Left colon (tissue), 2 donors: ENCODE measurements at regions not wholly inside any gene's neighbourhood (a gene's known extent, or its start where the extent isn't known, plus 50 kb on each side); places are given as distances from the start of the nearest gene placed in this dataset.

Experiments used
- ATAC-seq: fragments of 200-7000 bp; cut with Tn5 transposase; one replicate; pipeline ENCODE4 v1.9.1; 2020; ENCODE audit warnings: mild to moderate bottlenecking, moderate library complexity
- DNase-seq, 2 donors: peaks; one replicate each; pipeline ENCODE4 v3.0.0-alpha.2; 2020
- intact Hi-C, 2 donors: fragments of 100-400 bp; cut with DNase I in 1 of 2; cut with micrococcal nuclease in 1 of 2; formaldehyde crosslinking; loops; one replicate each; pipeline versions ENCODE4 v1.11.2 to v1.14.0; 2022; cut with DNase I, micrococcal nuclease
- donor health status: DM: no; HTN: no; CAD: no.
- donor health status: DM: yes; HTN: yes; CAD: no.

DNA sequence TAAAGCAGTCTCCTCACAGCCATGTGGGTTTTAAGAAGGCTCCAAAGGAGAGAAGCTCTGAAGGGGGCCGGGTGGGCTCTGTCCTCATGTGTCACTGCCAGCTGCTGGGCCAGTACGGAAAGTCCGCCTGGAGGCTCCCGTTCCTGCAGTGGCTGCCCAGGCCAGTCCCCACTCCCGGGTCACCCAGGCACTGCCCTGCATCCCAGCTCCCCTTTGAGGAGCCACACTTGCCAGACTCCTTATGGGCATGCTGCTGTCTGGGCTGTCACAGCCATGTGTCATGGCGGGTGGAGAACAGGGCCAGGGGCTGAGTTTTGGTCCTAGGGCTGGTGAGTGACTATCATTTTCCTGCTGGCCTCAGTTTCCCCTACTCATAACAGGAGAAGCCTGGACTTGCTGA is 79.4 kb upstream of the ACTRT2 start:
- ATAC-seq (no peak), DNase-seq (no peak)
- intact Hi-C loops: no loop called here

DNA sequence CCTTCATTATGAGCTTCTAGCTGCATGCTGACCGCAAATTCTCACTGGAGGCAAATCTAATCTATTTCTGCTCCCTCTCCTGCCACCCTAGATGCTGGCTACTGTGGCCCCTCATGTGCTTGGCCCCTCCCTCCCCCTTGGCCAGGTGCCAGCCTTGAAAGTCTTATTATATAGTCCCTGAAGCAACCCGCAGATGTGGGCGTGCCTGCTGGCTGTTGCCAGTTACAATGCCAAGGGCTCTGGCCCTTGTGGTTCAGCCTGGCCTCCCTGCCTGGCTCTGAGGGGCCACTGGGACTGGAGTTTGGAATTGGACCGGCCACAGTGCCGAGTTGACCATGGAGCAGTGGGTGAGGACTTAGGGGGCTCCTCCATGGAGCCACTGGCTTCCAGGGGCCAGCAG is 78.9 kb upstream of the ACTRT2 start:
- intact Hi-C loops: no loop called here
- no peak for ATAC-seq
- DNase-seq: no peak

DNA sequence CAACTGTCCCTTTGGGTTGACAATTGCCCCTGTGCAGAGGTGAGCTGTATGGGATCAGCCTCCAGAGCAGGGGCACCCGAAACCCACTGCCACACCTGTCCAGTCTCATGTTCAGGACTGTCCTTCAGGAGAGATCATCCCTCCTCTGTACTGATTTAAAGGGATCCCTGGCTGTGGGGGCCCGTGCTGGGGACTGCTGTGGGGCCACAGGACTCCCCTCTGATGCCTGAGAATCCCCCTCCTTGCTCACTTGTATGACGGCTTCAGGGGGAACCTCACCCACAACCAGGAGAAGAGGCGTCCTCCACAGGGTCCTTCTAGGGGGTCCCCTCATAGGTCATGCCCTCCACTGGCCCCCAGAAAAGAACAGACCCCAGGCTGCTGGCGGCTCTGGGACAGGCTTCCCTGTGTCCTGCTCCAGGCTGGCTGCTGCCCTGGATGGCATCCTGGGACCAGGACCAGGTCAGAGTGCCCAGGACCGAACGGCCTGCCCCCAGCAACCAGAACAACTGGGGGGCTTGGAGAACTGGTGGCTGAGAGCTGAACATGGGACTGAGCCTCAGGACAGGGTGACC is 77.5 kb upstream of the ACTRT2 start:
- no peak for DNase-seq
- ATAC-seq: no peak
- intact Hi-C loops: no loop called here

DNA sequence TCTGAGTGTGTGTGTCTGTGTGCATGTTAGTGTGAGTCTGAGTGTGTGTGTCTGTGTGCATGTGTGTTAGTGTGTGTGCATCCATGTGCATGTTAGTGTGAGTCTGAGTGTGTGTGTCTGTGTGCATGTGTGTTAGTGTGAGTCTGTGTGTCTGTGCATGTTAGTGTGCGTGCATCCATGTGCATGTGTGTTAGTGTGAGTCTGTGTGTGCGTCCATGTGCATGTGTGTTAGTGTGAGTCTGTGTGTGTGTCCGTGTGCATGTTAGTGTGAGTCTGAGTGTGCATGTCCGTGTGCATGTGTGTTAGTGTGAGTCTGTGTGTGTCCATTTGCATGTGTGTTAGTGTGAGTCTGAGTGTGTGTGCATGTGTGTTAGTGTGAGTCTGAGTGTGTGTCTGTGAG is 76.6 kb upstream of the ACTRT2 start:
- ATAC-seq (no peak), DNase-seq (no peak)
- intact Hi-C loops: no loop called here

DNA sequence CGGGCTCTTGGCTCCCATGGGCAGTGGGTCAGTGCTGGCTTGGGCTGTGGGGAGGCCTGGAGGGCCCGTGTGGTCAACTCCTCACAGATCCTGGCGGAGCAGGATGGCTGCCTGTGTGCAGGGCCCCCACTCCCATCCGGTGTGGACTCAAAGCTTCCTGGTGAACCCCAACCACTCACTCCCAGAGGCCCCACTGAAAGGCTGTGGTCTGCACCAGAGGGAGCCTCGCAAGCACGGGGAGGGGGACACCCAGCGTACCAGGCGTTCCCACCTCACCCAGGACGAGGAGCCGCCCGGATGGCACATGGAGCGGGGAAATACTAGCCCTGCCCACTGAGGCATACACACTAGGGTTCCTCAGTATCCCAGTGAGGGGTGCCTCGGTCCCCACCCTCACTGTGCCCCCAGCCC is 75.4 kb upstream of the ACTRT2 start:
- intact Hi-C loops: no loop called here

DNA sequence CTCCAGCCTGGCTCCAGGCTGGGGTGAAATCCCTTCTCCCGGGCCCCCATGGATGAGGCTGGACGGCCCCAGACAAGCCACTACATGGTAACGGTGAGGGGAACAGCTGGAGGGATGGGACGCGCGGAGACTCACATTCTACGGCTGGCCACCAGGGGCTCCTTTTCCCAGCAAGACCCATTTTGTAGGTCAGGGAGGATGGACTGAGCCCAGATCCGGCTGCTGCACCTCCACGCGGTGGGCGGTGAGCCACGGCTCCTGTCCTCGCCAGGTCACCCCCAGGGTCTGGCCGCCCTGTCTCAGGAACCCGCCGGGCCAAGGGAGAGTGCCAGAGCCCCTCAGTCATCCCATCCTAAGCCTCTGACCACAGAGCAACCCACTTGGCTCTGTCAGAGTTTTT is 75.0 kb upstream of the ACTRT2 start:
- DNase-seq (no peak), ATAC-seq (no peak)
- intact Hi-C loops: no loop called here

More for the DNA sequence above, 75.4 kb upstream of the ACTRT2 start:
- DNase-seq (no peak), ATAC-seq (no peak)

DNA sequence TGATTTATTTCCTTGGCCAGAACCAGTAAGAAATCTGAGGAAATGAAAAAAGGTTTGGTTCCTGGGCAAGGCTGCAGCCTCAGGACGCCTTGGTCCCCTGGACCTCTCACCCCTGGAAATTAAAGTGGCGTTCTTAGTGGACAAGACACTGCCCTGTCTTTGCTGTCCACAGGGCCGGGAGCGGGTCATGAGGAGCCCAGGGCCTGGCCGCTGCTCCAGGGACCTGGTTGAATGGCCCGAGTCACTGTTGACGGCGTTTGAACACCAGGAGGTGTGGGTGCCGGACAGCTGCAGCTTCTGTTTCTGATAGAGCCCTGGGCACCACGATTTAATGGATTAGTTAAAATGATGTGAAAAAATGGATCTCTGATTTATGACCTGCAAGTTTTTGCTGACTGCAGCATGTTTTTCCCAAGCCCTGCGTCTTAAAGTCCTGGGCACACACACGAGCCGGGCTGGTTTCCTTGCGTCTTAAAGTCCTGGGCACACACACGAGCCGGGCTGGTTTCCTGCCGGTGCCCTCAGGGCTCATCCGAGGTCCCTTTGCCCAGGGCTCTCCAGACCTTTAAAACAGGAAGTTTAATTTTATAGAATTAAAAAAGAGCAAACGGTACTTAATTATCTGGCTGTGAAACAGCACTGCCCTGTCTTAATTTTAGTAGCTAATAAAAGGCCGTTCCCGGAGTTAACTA is 74.1 kb upstream of the ACTRT2 start:
- intact Hi-C loops: no loop called here
- ATAC-seq (no peak), DNase-seq (no peak)

DNA sequence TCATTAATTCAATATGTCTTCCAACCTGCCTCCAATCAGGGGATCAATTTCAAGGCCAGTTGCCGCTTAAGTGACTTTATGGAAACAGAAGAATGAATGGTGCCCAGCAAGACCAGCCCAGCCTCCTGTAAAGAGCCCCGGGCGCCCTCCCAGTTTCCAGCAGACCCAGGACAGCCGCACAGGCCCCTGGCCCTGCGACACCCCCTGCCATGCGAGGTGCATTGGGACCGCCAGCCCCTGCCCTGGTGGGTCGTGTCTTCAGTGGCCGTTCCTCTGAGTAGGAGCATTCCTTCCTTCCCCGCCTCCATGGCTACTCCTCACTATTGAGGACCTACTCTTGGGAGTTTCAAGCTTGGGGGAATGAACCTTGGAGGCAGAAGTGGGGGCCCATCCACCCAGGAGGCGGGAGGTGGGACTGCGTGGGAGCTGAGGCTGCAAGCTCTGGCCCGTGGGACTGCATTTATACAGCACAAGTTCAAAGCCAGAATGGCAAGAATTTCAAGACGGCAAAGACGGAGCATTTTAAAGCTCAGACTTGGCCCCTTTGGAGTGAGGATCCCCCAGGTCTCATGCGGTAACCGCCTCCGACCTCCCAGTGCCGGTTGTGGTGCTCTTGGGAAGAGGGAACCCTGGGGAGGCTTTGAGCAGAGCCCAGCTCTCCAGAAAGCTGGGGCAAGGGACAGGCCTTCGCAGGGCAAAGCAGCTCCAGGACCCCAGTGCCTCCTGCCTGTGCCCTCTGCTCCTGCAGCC is 73.1 kb upstream of the ACTRT2 start:
- DNase-seq (no peak), ATAC-seq (no peak)
- intact Hi-C loops: no loop called here

DNA sequence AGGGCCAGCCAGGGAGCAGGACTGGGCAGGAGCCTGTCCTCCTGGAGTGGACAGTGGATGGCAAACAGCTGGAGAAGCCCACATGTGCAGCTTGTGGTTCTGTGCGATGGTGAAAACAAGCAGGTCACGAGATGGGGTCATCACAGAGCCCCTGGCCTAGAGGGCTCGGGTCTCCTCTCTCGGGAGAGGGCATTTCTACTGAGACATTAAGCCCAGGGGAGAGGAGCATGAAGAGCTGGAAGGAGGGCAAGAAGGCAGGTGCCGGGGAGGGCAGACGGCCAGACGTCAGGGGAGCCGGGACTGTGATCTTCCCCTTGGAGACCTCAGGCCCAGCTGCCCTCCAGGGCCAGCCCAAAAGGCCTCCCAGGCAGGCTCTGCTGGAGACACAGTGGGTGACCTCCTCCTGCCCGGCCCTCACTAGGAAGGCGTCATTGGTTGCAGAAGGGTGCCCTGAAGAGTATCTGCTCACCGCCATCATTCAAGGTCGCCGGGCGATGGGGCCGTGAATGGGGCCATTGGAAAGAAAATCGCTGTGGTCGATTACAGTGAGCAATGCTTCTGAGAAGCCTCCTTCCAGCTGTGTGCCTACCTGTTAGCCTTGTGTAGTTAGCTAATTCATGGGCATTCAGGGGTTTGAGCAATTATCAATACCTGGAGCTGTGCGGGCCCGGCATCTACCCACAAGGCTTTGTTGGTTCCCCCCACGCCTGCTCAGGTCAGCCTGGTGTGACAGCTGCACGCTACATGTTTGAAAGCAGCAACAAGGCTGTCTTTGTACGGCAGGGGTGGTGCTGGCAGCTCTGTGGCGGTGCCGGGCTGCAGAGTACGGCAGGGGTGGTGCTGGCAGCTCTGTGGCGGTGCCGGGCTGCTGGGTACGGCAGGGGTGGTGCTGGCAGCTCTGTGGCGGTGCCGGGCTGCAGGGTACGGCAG is 72.3 kb upstream of the ACTRT2 start:
- DNase-seq (no peak), ATAC-seq (no peak)
- intact Hi-C loops: no loop called here

DNA sequence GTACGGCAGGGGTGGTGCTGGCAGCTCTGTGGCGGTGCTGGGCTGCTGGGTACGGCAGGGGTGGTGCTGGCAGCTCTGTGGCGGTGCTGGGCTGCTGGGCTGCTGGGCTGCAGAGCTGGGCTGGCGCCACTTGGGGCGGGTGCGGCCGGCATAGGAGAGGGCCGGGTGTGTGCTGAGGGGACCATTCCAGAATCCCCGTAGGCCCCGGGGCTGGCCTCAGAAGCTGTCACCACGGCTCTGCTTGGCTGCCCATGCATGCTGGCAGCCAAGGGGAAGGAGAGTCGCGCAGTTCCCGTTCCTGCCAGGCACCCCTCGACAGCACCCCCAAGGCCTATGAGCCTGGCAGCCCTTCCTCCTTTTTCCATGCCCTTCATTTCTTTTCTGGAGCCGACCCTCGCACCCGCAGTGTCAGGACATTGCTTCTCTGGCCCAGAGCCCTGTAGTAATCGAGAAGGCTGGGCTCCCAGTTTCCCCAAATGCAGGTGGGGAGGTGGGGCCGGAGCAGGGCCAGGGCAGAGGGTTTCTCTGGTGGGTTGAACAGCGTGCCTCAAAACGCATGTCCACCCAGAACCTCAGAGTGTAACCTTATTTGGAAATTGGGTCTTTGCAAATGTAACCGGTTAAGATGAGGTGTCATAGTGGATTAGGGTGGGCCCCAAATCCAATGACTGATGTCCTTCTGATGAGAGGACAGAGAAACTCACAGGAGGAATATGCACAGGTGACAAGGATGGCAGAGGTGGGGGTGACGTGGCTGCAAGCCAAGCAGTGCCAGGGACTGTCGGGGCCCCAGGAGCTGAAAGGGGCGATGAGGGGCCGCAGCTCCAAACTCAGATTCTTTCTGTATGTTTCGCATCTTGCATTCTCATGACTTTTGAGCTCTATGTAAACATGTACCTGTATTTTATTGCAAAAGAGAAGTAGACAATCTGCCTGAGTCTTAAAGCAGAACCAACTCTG is 71.0 kb upstream of the ACTRT2 start:
- no peak for DNase-seq
- intact Hi-C loops: no loop called here

DNA sequence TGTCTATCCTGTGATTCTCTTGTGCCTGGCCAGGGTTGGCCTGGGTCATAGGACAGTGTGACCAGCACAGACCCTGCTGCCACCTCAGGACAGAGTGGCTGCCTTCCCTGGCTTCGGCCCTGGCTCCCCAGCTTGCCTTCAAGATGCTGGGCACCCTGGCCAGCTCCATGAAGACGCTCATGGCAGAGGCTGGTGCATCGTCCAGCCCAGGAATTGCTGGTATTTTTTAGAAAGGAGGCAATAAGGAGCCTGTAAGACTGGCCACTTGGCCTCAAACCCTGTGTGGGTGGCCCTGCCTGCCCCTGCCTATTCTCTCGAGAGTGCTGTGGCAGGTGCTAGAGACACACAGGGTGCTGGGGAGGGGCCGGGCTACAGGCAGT is 70.4 kb upstream of the ACTRT2 start:
- no peak for DNase-seq
- intact Hi-C loops: no loop called here
- ATAC-seq: no peak

More for the DNA sequence above, 71.0 kb upstream of the ACTRT2 start:
- ATAC-seq: no peak

DNA sequence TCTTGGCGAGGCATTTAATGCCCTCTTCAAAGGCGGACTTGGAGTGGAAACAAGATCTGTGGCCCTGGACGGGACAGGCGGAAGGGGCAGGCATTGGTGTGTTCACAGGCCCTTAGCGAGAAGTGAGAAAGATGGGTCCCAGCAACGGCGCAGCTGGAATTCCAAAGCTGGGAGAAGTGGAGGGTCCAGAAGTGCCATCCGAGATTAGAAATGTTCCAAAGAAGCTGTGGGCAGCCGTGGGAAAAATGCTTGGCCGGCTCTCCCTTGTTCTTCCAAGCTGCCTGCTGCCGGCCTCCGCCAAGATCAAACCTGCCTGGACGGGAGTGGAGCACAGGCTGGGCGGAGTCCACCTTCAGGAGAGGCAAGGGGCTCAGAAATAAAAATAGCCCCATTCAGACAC is 69.4 kb upstream of the ACTRT2 start:
- DNase-seq (no peak), ATAC-seq (no peak)
- intact Hi-C loops: no loop called here

DNA sequence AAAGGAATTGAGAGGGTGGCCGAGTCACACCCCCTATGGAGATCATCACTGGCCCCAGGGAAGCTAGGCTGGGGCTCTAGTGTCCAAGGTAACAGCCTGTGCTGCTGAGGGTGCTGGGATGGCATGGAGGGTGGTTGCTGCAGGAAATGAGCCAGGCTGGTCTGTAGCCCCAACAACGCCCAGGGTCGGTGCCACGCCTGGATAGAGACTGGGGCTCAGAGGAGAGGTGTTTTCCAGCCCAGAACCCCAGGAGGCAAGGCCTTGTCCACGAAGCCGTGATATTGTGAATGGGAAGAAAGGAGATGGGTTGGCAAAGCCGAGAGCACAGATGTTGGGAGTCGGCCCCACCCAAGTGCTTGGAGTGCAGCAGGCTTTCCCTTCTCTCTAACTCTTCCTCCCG is 68.9 kb upstream of the ACTRT2 start:
- DNase-seq (no peak), ATAC-seq (no peak)
- intact Hi-C loops: no loop called here

DNA sequence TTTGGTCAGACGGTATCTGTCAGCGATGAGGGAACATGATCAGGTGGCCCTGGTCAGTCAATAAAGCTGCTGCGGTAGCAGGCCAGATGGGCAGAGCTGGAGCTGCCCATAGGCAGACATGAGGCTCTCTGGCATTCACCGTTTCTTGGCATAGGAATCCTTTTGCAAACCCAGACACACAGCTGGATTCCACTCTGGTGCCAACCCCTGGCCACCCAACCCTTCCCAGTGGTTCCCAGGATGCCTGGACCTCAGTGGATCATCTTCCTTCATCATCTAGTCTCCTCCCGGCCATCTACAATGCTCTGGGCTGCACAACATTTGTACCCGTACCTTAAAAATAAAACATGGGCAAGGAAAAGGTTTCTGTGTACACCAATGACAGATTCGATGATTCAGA is 68.3 kb upstream of the ACTRT2 start:
- ATAC-seq (no peak), DNase-seq (no peak)
- intact Hi-C loops: no loop called here

DNA sequence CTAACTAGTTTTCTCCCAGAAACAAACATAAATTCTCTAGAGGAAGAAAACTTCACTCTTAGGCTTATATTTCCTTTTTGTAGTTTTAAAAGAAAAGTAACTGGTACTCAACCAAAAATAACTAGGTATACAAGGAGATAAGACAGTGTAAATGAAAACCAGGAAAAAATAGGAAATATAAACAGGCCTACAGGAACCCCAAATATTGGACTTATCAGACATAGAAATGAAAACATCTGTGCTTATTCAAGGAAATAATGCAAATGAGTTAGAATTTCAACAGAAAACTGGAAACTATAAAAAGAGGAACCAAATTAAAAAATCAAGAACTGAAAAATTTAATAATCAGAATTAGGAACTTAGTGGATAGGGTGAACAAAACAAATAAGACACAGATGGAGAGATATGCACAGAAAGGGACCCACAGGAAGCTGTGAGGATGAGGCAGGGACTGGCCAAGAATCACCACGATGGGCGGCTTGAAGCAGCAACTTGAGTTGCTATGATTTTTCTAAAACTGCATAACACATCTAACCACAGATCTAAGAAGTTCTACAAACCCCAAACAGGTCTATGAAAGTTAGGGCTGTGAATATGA is 67.5 kb upstream of the ACTRT2 start:
- intact Hi-C loops: no loop called here
- no peak for ATAC-seq
- no peak for DNase-seq

DNA sequence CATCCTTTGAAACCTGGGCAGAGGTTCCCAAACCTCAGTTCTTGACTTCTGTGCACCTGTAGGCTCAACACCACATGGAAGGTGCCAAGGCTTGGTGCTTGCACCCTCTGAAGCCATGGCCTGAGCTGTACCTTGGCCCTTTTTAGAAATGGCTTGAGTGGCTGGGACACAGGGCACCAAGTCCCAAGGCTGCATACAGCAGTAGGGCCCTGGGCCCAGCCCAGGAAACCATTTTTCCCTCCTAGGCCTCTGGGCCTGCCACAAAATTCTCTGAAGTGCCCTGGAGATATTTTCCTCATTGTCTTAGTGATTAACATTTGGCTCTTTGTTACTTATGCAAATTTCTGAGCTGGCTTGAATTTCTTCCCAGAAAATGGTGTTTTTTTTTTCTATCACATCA is 65.6 kb upstream of the ACTRT2 start:
- no peak for ATAC-seq
- no peak for DNase-seq
- intact Hi-C loops: no loop called here

DNA sequence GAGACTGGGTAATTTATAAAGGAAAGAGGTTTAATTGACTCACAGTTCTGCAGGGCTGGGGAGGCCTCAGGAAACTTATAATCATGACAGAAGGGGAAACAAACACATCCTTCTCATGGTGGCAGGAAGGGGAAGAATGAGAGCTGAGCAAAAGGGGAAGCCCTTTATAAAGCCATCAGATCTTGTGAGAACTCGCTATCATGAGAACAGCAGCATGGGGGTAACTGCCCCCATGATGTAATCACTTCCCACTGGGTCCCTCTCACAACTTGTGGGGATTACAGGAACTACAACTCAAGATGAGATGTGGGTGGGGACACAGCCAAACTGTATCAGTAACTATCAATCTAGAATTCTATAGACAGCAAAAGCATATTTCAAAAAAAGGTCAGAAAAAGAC is 64.7 kb upstream of the ACTRT2 start:
- no peak for DNase-seq
- ATAC-seq: no peak
- intact Hi-C loops: no loop called here

DNA sequence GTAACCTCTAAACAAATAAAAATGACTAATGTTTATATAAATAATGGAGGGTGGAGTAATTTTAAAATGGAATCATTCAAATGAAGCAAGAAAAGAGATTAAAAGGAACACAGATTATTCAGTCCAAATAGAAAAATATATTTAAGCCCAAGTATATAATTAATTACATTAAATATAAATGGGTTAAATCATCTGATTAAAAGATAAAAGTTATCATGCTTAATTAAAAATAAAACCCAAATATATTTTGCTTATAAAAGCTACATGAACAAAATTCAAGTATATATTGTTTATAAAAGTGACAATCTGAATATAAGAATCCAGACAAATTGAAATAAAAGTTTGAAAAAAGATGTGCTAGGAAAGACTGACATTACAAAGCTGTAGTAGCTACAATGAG is 63.9 kb upstream of the ACTRT2 start:
- ATAC-seq: no peak
- no peak for DNase-seq
- intact Hi-C loops: no loop called here
